ENCODE measurements at regions not wholly inside any gene's neighbourhood (a gene's known extent, or its start where the extent isn't known, plus 50 kb on each side); places are given as distances from the start of the nearest gene placed in this dataset.

DNA sequence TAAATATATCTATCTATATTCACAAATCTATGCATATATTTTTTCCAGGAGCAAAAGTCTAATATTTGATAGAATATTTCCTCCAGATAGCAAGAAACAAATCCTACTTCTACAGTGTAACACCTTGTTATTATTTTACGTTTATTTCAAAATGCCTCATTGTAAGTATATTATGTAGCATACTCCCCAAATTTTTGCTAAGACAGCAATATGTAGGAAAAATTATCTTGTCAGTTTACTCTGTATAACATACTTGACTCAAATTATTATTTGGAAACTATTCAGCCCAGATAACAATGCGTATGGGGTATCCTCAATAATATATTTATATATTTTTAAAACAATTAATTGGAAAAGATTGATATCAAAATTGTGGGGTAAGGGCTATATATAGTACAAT is 313.2 kb downstream of the NR4A2 start (continued):
- TF ChIP-seq, protein P1, sequence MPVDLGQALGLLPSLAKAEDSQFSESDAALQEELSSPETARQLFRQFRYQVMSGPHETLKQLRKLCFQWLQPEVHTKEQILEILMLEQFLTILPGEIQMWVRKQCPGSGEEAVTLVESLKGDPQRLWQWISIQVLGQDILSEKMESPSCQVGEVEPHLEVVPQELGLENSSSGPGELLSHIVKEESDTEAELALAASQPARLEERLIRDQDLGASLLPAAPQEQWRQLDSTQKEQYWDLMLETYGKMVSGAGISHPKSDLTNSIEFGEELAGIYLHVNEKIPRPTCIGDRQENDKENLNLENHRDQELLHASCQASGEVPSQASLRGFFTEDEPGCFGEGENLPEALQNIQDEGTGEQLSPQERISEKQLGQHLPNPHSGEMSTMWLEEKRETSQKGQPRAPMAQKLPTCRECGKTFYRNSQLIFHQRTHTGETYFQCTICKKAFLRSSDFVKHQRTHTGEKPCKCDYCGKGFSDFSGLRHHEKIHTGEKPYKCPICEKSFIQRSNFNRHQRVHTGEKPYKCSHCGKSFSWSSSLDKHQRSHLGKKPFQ (tag by site-specific recombination; IDR thresholded peaks at IDR 0.05), result no peak
- no peak for TF ChIP-seq BCL11B (tag by site-specific recombination; IDR thresholded peaks at IDR 0.05; ENCODE audit: low read depth)
- TF ChIP-seq, protein P2, sequence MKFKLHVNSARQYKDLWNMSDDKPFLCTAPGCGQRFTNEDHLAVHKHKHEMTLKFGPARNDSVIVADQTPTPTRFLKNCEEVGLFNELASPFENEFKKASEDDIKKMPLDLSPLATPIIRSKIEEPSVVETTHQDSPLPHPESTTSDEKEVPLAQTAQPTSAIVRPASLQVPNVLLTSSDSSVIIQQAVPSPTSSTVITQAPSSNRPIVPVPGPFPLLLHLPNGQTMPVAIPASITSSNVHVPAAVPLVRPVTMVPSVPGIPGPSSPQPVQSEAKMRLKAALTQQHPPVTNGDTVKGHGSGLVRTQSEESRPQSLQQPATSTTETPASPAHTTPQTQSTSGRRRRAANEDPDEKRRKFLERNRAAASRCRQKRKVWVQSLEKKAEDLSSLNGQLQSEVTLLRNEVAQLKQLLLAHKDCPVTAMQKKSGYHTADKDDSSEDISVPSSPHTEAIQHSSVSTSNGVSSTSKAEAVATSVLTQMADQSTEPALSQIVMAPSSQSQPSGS (tag by site-specific recombination; IDR thresholded peaks at IDR 0.05; ENCODE audit: low read depth), result no peak
- TF ChIP-seq ZNF174 (tag by site-specific recombination; IDR thresholded peaks at IDR 0.05), result no peak
- no peak for TF ChIP-seq ZNF223 (tag by site-specific recombination; IDR thresholded peaks at IDR 0.05)
- no peak for TF ChIP-seq ZNF221 (tag by site-specific recombination; IDR thresholded peaks at IDR 0.05; ENCODE audit: borderline replicate concordance)
- TF ChIP-seq ZNF747 (tag by site-specific recombination; IDR thresholded peaks at IDR 0.05), result no peak
- no peak for TF ChIP-seq ZFP41 (tag by site-specific recombination; IDR thresholded peaks at IDR 0.05; ENCODE audit: borderline replicate concordance)
- TF ChIP-seq, protein P3, sequence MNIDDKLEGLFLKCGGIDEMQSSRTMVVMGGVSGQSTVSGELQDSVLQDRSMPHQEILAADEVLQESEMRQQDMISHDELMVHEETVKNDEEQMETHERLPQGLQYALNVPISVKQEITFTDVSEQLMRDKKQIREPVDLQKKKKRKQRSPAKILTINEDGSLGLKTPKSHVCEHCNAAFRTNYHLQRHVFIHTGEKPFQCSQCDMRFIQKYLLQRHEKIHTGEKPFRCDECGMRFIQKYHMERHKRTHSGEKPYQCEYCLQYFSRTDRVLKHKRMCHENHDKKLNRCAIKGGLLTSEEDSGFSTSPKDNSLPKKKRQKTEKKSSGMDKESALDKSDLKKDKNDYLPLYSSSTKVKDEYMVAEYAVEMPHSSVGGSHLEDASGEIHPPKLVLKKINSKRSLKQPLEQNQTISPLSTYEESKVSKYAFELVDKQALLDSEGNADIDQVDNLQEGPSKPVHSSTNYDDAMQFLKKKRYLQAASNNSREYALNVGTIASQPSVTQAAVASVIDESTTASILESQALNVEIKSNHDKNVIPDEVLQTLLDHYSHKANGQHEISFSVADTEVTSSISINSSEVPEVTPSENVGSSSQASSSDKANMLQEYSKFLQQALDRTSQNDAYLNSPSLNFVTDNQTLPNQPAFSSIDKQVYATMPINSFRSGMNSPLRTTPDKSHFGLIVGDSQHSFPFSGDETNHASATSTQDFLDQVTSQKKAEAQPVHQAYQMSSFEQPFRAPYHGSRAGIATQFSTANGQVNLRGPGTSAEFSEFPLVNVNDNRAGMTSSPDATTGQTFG (tag by site-specific recombination; IDR thresholded peaks at IDR 0.05; ENCODE audit: borderline replicate concordance), result no peak
- TF ChIP-seq ZNF830 (tag by site-specific recombination; IDR thresholded peaks at IDR 0.05; ENCODE audit: low read depth), result no peak
- no peak for TF ChIP-seq ZNF785 (tag by site-specific recombination; IDR thresholded peaks at IDR 0.05)
- TF ChIP-seq, protein P4, sequence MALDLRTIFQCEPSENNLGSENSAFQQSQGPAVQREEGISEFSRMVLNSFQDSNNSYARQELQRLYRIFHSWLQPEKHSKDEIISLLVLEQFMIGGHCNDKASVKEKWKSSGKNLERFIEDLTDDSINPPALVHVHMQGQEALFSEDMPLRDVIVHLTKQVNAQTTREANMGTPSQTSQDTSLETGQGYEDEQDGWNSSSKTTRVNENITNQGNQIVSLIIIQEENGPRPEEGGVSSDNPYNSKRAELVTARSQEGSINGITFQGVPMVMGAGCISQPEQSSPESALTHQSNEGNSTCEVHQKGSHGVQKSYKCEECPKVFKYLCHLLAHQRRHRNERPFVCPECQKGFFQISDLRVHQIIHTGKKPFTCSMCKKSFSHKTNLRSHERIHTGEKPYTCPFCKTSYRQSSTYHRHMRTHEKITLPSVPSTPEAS (tag by site-specific recombination; IDR thresholded peaks at IDR 0.05), result no peak
- TF ChIP-seq ZNF24 (tag by site-specific recombination; IDR thresholded peaks at IDR 0.05), result no peak

DNA sequence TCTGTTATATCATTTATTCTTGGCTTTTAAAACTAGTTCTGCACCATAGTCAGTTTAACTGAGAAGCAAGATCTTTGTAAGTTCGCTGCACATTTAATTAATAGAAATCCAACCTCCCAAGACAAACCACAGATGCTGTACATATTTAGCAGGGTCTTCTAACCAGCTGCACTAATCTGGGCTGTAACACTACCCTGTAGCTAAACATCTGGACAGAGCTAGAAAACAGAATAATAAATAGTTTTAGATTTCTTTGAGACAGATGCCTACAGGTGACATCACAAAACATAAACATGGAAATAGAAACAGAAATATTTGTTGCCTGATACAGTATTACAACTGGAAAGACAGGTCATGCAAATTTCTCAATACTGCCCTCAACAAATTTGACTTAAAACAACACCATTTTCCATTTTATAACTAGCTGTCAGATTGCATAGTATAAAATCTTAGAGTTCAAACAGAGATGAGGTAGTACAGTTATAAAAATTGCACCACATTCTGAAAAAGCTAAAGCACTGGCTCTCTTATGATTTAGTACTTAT is 315.1 kb downstream of the NR4A2 start:
- ChIA-PET CTCF (interaction anchor here (0.6 kb wide), 1 partner anchor 314 kb away, joined by 3 read pairs; no protein-coding TSS in a partner anchor), POLR2A (no interaction called here)
- H3K4me1 ChIP-seq (ENCODE audit: control insufficient read depth, insufficient read depth, low read length), result no peaks in the 10 kb centered on the region
- H3K36me3 ChIP-seq (ENCODE audit: control insufficient read depth in 2 of 2, insufficient read depth in 1 of 2, low read length in 2 of 2), result peaks cover 0 to 2% of the 10 kb centered on the region in 2 experiments; a peak in 1 of 3 replicates
- H3K27ac ChIP-seq (ENCODE audit: extremely low read depth, low read depth, low read length), result no peak overlapping the region
- TF ChIP-seq ZNF843 (tag by site-specific recombination; IDR thresholded peaks at IDR 0.05) (no peak), HOXC10 (CRISPR knock-in tag; IDR thresholded peaks at IDR 0.05) (no peak), ZNF76 (tag by site-specific recombination; IDR thresholded peaks at IDR 0.05; ENCODE audit: borderline replicate concordance, low read depth) (no peak), ZNF169 (tag by site-specific recombination; IDR thresholded peaks at IDR 0.05) (no peak), BCL11A (tag by site-specific recombination; IDR thresholded peaks at IDR 0.05; ENCODE audit: low read depth) (no peak), ZSCAN16 (tag by site-specific recombination; IDR thresholded peaks at IDR 0.05) (no peak), ZNF785 (tag by site-specific recombination; IDR thresholded peaks at IDR 0.05) (no peak), ZNF248 (tag by site-specific recombination; IDR thresholded peaks at IDR 0.05) (no peak)
- TF ChIP-seq, protein P5, sequence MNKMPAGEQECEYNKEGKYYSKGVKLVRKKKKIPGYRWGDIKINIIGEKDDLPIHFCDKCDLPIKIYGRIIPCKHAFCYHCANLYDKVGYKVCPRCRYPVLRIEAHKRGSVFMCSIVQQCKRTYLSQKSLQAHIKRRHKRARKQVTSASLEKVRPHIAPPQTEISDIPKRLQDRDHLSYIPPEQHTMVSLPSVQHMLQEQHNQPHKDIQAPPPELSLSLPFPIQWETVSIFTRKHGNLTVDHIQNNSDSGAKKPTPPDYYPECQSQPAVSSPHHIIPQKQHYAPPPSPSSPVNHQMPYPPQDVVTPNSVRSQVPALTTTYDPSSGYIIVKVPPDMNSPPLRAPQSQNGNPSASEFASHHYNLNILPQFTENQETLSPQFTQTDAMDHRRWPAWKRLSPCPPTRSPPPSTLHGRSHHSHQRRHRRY (tag by site-specific recombination; IDR thresholded peaks at IDR 0.05), result no peak
- no peaks in the 10 kb centered on the region for H3K9me3 ChIP-seq (ENCODE audit: control insufficient read depth, insufficient read depth, low read depth, low read length)
- no peak overlapping the region for H3K4me3 ChIP-seq (ENCODE audit: low read depth, low read length)
